Neuron (in vitro differentiated cells): ENCODE measurements at regions not wholly inside any gene's neighbourhood (a gene's known extent, or its start where the extent isn't known, plus 50 kb on each side); places are given as distances from the start of the nearest gene placed in this dataset.

ENCODE experiments used
- H2AFZ ChIP-seq: one replicate; pipeline ENCODE4 v1.6.1; 2013; ENCODE audit warnings: low read depth, mild to moderate bottlenecking, inconsistent platforms, low read length, moderate library complexity
- H3K27me3 ChIP-seq: one replicate; pipeline ENCODE4 v1.6.1; 2013; ENCODE audit warnings: low read length; ENCODE audit not compliant: insufficient read depth
- H3K36me3 ChIP-seq: one replicate; pipeline ENCODE4 v1.6.1; 2013; ENCODE audit warnings: low read length; ENCODE audit not compliant: insufficient read depth
- H3K4me1 ChIP-seq: one replicate; pipeline ENCODE4 v1.6.1; 2013; ENCODE audit warnings: low read length; ENCODE audit not compliant: insufficient read depth
- H3K4me3 ChIP-seq: 2 replicates; pipeline ENCODE4 v1.5.1; 2013; ENCODE audit warnings: mild to moderate bottlenecking, low read length, moderate library complexity
- H3K9me3 ChIP-seq: one replicate; pipeline ENCODE4 v1.6.1; 2013; ENCODE audit warnings: low read length

DNA sequence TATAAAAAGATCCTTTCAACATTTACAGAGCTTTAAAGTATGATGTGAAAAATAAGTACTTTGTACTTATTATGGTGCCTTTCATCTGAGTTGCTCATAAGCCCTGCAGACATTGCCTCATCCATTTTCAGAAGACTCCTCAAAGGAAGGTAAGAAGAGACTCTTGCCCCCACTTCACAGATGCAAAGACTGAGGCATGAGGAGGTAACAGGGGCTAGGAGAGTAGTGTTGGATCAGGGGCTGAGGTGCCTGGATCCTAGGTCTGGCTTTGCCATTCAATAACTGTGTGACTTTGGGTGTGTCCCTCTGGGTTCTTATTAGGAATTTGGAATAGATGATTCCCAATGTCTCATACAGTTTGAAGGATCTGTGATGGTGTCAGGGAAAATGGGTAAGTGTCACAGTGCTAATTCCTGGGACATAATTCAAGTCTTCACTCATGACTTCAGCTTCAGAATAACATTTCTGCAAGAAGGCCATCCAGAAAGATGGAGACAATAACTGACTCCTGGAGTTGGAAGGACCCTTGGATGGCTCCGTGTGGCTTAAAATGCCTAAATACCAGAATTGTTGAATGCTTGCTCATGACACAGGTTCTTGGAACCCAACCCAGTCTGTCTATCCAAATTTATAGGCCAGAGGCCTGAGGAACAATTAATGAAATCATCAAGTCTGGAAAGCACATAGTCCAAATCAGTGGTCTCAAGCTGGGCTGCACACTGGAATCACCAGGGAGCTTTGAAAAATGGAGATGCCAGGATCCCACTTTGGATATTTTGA, 93.1 kb upstream of the RUNX1 start:
- H3K4me3 ChIP-seq, result no peak overlapping the region
- H3K36me3 ChIP-seq, result no peaks in the 10 kb centered on the region
- H3K27me3 ChIP-seq, result no peaks in the 10 kb centered on the region
- no peaks in the 10 kb centered on the region for H3K4me1 ChIP-seq
- H2AFZ ChIP-seq, result no peak overlapping the region
- H3K9me3 ChIP-seq, result no peaks in the 10 kb centered on the region

DNA sequence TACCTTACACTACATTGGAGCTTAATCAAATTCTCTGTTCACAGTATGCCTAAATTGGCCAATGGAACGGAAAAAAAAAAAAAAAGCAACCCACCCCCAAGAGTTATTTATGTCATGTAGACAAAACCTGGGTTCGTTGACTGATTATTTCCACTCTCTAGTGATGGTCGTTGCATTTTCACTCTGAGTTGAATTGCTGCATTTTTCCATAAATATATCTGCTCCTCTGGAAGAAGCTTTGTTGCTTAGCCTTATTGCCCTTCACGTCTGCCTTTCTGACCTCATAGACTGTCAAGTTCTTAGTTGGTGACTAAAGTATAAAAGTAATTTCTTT, 90.2 kb upstream of the RUNX1 start:
- no peaks in the 10 kb centered on the region for H3K4me1 ChIP-seq
- H3K27me3 ChIP-seq, result no peaks in the 10 kb centered on the region
- H2AFZ ChIP-seq, result no peak overlapping the region
- no peak overlapping the region for H3K4me3 ChIP-seq
- H3K36me3 ChIP-seq, result no peaks in the 10 kb centered on the region
- no peaks in the 10 kb centered on the region for H3K9me3 ChIP-seq

DNA sequence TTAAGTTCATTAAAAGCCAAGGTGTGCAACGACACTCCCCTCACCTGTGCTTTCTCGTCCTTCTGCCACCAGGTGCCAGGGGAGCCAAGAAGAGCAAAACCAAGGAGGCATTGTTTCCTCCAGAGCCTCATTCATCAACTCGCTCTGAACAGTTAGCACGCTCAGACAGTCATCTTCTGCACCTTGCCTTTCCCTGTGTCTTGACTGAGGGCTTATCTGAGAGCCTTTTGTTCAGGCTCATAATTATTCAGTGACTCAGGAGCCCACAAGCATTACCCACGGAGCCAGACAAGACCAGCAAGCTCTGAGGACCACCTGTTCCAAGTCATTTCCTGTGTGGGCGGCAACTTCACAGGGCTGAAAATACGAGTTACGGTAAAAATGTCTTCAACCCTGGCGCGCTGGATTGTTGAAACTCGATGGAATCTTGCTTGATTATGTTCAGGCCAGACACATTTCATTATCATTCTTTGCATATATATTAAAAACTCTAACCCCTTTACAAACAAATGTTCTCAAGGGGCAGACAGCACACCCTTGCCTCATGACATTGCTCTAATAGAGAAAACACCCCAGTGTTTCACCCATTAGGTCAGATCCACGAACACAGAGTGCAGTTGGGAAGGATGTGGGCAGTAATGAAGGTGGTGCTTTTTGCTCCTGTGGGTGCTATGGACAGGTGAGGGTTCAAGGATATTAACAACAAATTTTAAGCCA, 89.7 kb upstream of the RUNX1 start:
- Histone ChIP-seq H3K9me3 (no peaks in the 10 kb centered on the region), H3K4me1 (no peaks in the 10 kb centered on the region), H3K27me3 (no peaks in the 10 kb centered on the region), H3K4me3 (no peak overlapping the region), H3K36me3 (no peaks in the 10 kb centered on the region), H2AFZ (no peak overlapping the region)

DNA sequence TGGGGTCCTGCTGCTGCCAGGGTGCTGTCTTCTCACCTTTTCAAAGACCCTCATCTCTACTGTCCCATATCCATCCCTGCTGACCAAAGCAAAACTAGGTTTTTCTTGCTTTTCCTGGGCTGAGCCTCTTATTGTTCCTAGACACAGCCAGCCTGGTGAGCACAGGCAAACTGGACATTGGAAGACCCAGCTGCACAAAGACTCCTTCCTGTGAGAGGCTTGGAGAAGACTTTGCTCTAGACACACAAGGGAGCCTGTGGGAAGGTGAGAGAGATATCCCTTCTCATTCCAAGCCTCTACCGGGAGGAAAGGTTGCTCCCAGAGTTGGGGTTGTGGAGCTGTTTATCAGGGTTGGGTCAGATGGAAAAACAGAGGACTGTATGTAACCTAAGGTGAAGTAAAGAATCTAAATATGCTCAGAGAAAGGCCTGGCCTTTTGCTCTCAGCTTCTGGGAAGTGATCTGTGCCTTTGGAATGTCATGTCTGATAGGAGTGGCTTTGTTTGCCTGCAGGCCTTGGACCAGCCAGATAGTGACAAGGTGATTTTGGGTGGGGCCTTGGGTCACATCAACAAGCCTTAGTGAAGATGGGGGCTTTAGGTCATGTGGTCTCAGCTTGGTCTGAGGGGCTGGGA, 87.6 kb upstream of the RUNX1 start:
- Histone ChIP-seq H2AFZ (no peak overlapping the region), H3K36me3 (no peaks in the 10 kb centered on the region), H3K27me3 (no peaks in the 10 kb centered on the region), H3K4me3 (no peak overlapping the region), H3K9me3 (no peaks in the 10 kb centered on the region), H3K4me1 (no peaks in the 10 kb centered on the region)

DNA sequence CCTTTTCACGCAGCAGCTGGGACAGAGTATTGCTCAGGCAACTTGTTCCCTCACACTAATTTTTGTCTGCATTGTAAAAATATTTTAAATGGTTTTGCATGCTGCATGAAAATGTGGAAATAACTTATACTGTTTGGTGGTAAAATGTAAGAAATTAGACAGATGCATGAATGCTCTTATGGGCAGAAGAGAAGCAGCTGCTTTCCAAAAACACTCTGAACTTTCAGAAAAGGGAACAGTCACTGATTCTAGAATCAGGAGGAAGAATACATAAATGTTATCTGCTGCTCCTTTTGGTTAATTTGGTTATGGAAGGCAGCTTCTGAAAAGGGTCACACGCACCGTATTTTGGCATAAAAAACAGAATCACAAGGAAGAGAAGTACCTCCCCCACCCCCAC, 87.0 kb upstream of the RUNX1 start:
- Histone ChIP-seq H3K9me3 (no peaks in the 10 kb centered on the region), H3K36me3 (no peaks in the 10 kb centered on the region), H2AFZ (no peak overlapping the region), H3K27me3 (no peaks in the 10 kb centered on the region), H3K4me3 (no peak overlapping the region), H3K4me1 (no peaks in the 10 kb centered on the region)

DNA sequence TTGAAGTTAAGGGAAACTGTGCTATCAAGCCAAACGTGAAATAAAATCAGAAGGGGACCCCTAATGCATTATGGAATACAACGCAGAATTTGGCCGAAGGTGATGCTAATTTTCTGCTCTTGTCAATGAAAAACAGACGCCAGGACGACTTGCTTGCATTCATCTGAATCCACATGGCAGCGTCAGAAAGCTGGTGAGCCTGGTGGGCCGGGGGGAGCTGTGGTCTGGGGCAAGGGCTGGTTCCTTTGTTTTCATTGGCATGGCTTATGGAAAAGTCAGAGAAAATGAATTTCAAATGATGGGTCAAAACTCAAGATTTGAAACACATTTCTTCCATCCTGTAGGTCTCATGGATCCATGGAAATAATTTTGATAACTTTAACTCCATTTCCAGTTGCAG, 86.4 kb upstream of the RUNX1 start:
- H3K27me3 ChIP-seq, result no peaks in the 10 kb centered on the region

DNA sequence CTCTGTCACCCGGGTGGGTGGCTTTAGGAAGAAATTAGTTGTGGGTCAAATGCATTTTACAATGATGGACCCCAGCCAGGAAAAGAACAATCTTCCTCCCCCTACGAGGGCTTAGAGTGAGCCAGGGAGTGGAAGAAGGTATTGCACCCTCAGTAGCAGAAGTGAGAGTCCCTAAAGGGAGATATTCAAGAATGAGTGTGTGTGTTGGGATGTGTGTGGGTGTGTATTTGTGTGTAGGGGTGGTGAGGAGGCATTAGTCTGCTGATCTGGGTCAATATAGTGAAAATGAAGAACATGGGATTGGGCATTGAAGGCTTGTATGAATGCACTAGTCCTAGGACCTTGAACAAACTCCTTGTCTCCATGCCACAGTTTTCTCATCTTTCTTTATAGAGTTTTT, 85.2 kb upstream of the RUNX1 start:
- Histone ChIP-seq H3K27me3 (no peaks in the 10 kb centered on the region), H2AFZ (no peak overlapping the region), H3K9me3 (no peaks in the 10 kb centered on the region), H3K36me3 (no peaks in the 10 kb centered on the region), H3K4me3 (no peak overlapping the region), H3K4me1 (no peaks in the 10 kb centered on the region)

More for the DNA sequence above, 86.4 kb upstream of the RUNX1 start:
- Histone ChIP-seq H3K4me3 (no peak overlapping the region), H3K9me3 (no peaks in the 10 kb centered on the region), H2AFZ (no peak overlapping the region), H3K4me1 (no peaks in the 10 kb centered on the region), H3K36me3 (no peaks in the 10 kb centered on the region)

DNA sequence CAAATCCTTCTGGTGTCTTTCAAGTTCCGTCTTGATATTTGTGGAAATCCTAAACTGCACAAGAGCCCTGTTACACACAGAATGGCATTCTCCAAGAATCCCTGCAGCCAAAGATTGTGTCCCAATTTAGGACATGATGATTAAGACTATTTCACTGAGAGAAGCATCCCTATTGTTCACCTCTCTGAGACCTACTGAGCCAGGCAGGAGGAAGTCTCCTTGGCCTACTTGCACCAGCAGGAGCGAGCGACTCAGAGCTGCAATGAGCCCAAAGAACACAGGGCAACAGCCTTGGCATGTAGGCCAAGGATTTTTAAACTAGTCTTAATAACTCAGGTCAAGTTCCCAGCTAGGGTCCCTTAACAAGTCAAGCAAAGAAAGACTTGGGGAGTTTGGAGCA, 79.4 kb upstream of the RUNX1 start:
- Histone ChIP-seq H3K4me1 (no peaks in the 10 kb centered on the region), H3K4me3 (no peak overlapping the region), H3K27me3 (no peaks in the 10 kb centered on the region), H3K9me3 (no peaks in the 10 kb centered on the region), H2AFZ (no peak overlapping the region), H3K36me3 (no peaks in the 10 kb centered on the region)

DNA sequence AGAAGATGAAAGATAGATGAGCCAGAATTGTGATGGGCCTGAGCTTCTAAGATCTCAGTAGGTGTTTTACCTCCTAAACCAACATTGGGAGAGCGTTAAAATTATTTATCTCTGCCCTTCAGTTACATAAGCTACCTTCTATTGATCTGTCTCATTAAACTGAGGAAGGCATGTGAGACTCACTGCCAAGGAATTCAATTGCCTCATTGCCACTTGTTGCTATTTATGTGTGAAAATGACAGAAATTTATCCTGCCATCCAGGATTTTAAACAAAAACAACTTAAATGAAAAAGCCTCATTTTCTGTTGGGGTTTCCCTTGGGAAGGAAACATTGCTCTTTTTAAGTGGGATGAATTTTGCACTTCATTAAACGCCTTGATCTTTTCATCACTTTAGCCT, 78.7 kb upstream of the RUNX1 start:
- H3K4me1 ChIP-seq, result no peaks in the 10 kb centered on the region
- no peak overlapping the region for H3K4me3 ChIP-seq
- H3K9me3 ChIP-seq, result no peaks in the 10 kb centered on the region
- H3K27me3 ChIP-seq, result no peaks in the 10 kb centered on the region
- no peak overlapping the region for H2AFZ ChIP-seq
- no peaks in the 10 kb centered on the region for H3K36me3 ChIP-seq

DNA sequence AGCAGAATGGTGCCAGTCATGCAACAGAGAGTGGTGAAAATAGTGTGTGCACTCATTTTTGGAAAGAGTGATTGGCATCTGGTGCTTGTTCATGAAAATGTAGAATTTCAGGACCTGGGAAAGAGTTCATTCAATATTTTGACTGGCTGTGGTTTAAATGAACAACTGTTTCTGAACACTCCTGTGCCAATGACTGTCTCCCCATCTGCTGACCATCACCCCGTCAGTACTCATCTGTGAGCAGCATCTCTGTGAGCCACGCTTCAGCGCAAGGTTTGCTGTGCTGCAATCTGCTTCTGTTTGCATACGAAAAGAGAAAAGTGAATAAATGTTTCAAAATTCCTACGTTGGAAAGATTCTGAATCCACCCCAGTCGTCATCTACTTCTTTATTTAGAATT, 77.9 kb upstream of the RUNX1 start:
- H2AFZ ChIP-seq, result no peak overlapping the region
- H3K36me3 ChIP-seq, result no peaks in the 10 kb centered on the region
- no peaks in the 10 kb centered on the region for H3K4me1 ChIP-seq
- no peak overlapping the region for H3K4me3 ChIP-seq
- no peaks in the 10 kb centered on the region for H3K27me3 ChIP-seq
- H3K9me3 ChIP-seq, result no peaks in the 10 kb centered on the region

DNA sequence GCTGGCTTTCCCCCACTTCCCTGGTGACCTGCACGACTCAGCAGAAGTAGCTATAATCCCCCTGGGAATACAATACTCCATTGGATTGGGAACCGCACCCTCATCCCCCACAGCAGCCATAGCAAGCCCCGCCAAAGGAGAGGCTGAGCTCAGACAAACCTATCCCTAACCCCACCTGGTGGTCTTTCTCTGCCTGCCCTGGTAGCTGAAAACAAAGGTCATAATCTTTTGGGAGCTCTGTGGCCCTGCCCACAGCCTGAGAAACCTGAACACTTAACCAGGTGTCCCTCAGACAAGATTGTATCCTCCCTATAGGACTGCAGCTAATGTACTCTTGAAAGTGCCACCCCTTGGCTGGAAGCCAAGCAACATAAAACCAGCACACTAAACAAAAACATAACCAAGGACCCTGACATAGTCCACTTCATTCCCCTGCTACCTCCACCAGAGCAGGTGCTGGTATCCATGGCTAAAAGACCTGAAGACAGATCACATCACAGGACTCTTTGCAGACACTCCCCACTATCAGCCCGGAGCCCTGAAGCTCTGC, 71.6 kb upstream of the RUNX1 start:
- H3K9me3 ChIP-seq, result no peaks in the 10 kb centered on the region
- no peaks in the 10 kb centered on the region for H3K36me3 ChIP-seq
- no peaks in the 10 kb centered on the region for H3K4me1 ChIP-seq
- no peaks in the 10 kb centered on the region for H3K27me3 ChIP-seq
- H2AFZ ChIP-seq, result no peak overlapping the region
- H3K4me3 ChIP-seq, result no peak overlapping the region

DNA sequence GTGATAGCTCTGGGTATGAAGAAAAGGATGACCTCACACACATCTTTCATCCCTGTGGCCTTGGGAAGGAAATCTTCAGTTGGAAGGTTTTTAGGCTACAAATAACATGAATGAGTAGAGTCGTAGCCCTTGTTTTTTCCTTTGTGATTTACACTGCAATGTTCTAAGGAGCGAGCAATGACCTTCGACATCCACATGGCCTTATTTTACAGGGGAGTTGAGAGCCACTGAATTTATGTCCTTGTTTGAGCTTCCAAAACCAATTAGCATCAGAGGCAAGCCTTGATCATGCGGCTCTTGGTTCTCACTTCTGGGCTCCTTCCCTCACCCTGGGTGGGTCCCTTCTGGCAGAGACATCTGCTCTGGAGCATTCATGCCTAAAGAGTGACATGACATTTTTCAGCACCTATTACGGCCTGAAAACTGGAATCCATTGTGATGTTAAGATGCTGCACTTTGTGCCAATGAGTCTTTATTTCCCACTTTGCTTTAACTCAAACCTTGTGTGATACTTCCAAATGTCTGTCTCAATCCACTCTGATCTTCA, 70.5 kb upstream of the RUNX1 start:
- no peaks in the 10 kb centered on the region for H3K4me1 ChIP-seq
- H3K9me3 ChIP-seq, result no peaks in the 10 kb centered on the region
- no peak overlapping the region for H2AFZ ChIP-seq
- H3K27me3 ChIP-seq, result no peaks in the 10 kb centered on the region
- no peak overlapping the region for H3K4me3 ChIP-seq
- no peaks in the 10 kb centered on the region for H3K36me3 ChIP-seq

DNA sequence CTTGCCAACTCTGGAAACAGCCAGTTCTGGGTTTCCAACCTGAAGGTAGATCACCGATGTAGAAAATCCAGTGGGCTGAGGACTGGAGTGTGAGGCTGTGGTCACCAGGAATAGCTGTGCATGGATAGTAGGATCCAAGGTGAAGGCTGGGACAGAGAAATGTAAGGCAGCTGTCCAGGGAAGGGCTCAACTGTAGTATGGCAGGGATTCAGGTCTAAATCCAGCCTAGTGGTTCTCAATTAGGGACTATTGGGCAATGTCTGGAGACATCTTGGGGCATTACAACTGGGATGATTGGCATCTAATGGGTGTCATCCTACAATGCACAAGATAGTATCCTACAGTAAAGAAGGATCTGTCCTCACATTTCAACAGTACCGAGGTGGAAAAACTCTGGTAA, 67.7 kb upstream of the RUNX1 start:
- no peaks in the 10 kb centered on the region for H3K36me3 ChIP-seq
- H3K4me1 ChIP-seq, result no peaks in the 10 kb centered on the region
- H3K9me3 ChIP-seq, result no peaks in the 10 kb centered on the region
- no peak overlapping the region for H3K4me3 ChIP-seq
- H3K27me3 ChIP-seq, result no peaks in the 10 kb centered on the region
- no peak overlapping the region for H2AFZ ChIP-seq
